Activated CD8-positive, alpha-beta T cell treated with anti-CD3 and anti-CD28 coated beads for 36 hours (primary cell): ENCODE measurements at regions not wholly inside any gene's neighbourhood (a gene's known extent, or its start where the extent isn't known, plus 50 kb on each side); places are given as distances from the start of the nearest gene placed in this dataset.
A peak's percentile ranks its signal among the peaks of the same experiment; 100 is the strongest.

Experiments used
- ATAC-seq: fragments of 200-7000 bp; cut with Tn5 transposase; one replicate; pipeline ENCODE4 v1.10.0; 2021; ENCODE audit warnings: mild to moderate bottlenecking, moderate library complexity
- CTCF ChIA-PET: fragments of 350-600 bp; sonication (Branson Sonifier 250); formaldehyde crosslinking; loops from one replicate; lab custom pipeline; 2021; ENCODE audit warnings: antibody characterized with exemption; lab: Charles Lee
- POLR2A ChIA-PET: fragments of 350-600 bp; sonication (Branson Sonifier 250); formaldehyde crosslinking; loops from one replicate; lab custom pipeline; 2021; ENCODE audit warnings: antibody characterized with exemption; lab: Charles Lee
- DNase-seq: peaks from one replicate; pipeline ENCODE4 v3.0.0-alpha.2; 2020
- H3K27ac Mint-ChIP-seq: one replicate; pipeline ENCODE4 v1.8.0; 2021; ENCODE audit warnings: mild to moderate bottlenecking, mixed read lengths
- H3K27me3 Mint-ChIP-seq: one replicate; pipeline ENCODE4 v1.8.0; 2021; ENCODE audit warnings: mixed read lengths
- H3K36me3 Mint-ChIP-seq: one replicate; pipeline ENCODE4 v1.8.0; 2021; ENCODE audit warnings: low read depth, mixed read lengths
- H3K4me1 Mint-ChIP-seq: one replicate; pipeline ENCODE4 v1.8.0; 2021; ENCODE audit warnings: low read depth, mixed read lengths
- H3K4me3 Mint-ChIP-seq: one replicate; pipeline ENCODE4 v1.8.0; 2021; ENCODE audit warnings: mild to moderate bottlenecking, moderate library complexity, mixed read lengths
- H3K9me3 Mint-ChIP-seq: one replicate; pipeline ENCODE4 v1.8.0; 2021; ENCODE audit warnings: mixed read lengths
- CTCF ChIP-seq: fragments of 200-600 bp; IDR thresholded peaks from one replicate; pipeline ENCODE4 v1.8.0; 2022; ENCODE audit warnings: antibody characterized with exemption, mild to moderate bottlenecking
- intact Hi-C: fragments of 100-400 bp; cut with micrococcal nuclease; formaldehyde crosslinking; loops from one replicate; pipeline ENCODE4 v1.10.0; 2022

DNA sequence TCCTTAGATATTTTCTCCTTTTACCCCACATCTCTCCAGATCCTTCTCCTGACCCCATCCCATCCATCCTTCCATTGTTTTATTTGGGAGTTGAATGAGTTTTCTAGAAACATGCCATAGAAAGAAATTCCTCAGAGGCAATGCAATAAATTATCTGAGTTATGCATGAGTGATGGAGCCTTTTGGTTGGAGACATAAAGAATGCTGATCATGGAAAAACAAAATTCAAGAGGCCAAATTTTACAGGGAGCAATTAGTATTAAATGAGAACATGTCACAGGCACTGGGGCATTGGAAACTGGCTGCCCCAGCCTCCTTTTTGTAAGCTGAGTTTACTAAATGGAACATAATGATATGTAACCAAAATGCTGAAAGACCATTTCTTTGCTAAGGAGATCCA, 74.2 kb upstream of the LCLAT1 start:
- ChIA-PET CTCF (interaction anchor here (1.3 to 2.1 kb wide), 2 partner anchors 165 to 208 kb away, joined by 3 to 13 read pairs; no protein-coding TSS in a partner anchor), POLR2A (interaction anchor here (1.5 to 1.6 kb wide), 2 partner anchors 153 to 156 kb away, joined by 3 to 4 read pairs; no protein-coding TSS in a partner anchor)
- H3K9me3 Mint-ChIP-seq = peaks cover 3% of the 10 kb centered on the region
- no peak overlapping the region for H3K4me3 Mint-ChIP-seq
- TF ChIP-seq CTCF = no peak
- no peak for ATAC-seq
- H3K27me3 Mint-ChIP-seq = no peaks in the 10 kb centered on the region
- no peak for DNase-seq
- H3K4me1 Mint-ChIP-seq = peaks cover 24% of the 10 kb centered on the region
- H3K36me3 Mint-ChIP-seq = no peaks in the 10 kb centered on the region
- H3K27ac Mint-ChIP-seq = no peak overlapping the region
- intact Hi-C loops = no loop called here

DNA sequence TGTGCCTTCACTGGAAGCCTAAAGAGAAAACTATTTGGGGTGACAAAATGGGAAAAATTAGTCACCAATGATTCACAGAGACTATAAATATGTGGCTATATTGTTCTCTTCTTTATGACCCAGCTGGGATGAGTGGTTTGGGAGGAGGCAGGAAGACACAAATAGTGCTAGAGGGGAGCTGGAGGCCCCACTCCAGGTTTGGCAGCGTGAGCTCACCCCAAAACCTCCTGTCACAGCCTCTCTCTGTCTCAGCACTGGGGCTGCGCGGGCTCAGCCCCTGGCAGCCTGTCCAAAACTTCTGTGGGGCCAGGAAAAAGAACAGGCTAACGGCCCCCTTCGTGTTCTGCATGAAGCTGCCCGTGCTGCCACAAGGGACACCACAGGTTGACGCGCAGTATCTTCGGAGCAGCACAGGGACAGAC, 73.2 kb upstream of the LCLAT1 start:
- Mint-ChIP-seq H3K27me3 (no peaks in the 10 kb centered on the region), H3K36me3 (no peaks in the 10 kb centered on the region), H3K4me1 (peaks cover 24% of the 10 kb centered on the region), H3K27ac (no peak overlapping the region), H3K4me3 (no peak overlapping the region), H3K9me3 (peaks cover 3% of the 10 kb centered on the region)
- ChIA-PET CTCF (interaction anchor here (1.3 to 2.1 kb wide), 2 partner anchors 166 to 209 kb away, joined by 3 to 13 read pairs; no protein-coding TSS in a partner anchor), POLR2A (no interaction called here)
- ATAC-seq (peak; percentile 51), DNase-seq (no peak)
- intact Hi-C loops = no loop called here
- no peak for TF ChIP-seq CTCF

- intact Hi-C loops = no loop called here
- ATAC-seq (no peak), DNase-seq (no peak)
- no peak overlapping the region for H3K4me3 Mint-ChIP-seq
- no peak overlapping the region for H3K27ac Mint-ChIP-seq
- peaks cover 3% of the 10 kb centered on the region for H3K9me3 Mint-ChIP-seq
- POLR2A ChIA-PET = no interaction called here
- CTCF ChIA-PET = interaction anchor here (1.4 to 2.1 kb wide), 2 partner anchors 9 to 209 kb away, joined by 4 to 13 read pairs; no protein-coding TSS in a partner anchor
- H3K36me3 Mint-ChIP-seq = no peaks in the 10 kb centered on the region
- peaks cover 24% of the 10 kb centered on the region for H3K4me1 Mint-ChIP-seq
- no peaks in the 10 kb centered on the region for H3K27me3 Mint-ChIP-seq
- TF ChIP-seq CTCF = no peak
Observed at GRCh38 chr2:30374380-30374779, 72.7 kb upstream of the LCLAT1 start.

DNA sequence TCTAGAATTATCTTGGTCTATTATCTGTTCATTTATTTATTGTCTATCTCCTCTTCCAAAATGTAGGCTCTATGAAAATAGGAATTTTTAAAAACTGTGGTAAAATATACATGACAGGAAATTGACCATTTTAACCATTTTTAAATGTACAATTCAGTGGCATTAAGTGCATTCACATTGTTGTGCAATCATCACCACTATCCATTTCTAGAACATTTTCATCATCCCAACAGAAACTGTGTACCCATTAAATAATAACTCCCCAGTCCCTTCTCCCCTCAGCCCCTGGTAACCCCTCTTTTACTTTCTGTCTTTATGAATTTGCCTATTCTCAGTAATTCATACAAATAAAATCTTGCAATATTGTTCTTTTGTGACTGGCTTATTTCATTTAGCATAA, 71.1 kb upstream of the LCLAT1 start:
- ChIA-PET CTCF (interaction anchor here (1.4 kb wide), 2 partner anchors 10 to 14 kb away, joined by 3 to 4 read pairs; no protein-coding TSS in a partner anchor), POLR2A (no interaction called here)
- Mint-ChIP-seq H3K4me3 (no peak overlapping the region), H3K4me1 (peaks cover 23% of the 10 kb centered on the region), H3K27ac (no peak overlapping the region), H3K9me3 (peaks cover 2% of the 10 kb centered on the region), H3K27me3 (no peaks in the 10 kb centered on the region), H3K36me3 (no peaks in the 10 kb centered on the region)
- ATAC-seq (no peak), DNase-seq (no peak)
- intact Hi-C loops = no loop called here
- no peak for TF ChIP-seq CTCF

- no peak for DNase-seq
- H3K27me3 Mint-ChIP-seq = no peaks in the 10 kb centered on the region
- CTCF ChIA-PET = interaction anchor here (0.7 to 1.4 kb wide), 2 partner anchors 15 to 214 kb away, joined by 3 to 4 read pairs; no protein-coding TSS in a partner anchor
Observed at GRCh38 chr2:30379481-30379880, 67.6 kb upstream of the LCLAT1 start.

More at GRCh38 chr2:30379481-30379880, 67.6 kb upstream of the LCLAT1 start:
- TF ChIP-seq CTCF = no peak
- ATAC-seq = no peak
- H3K4me1 Mint-ChIP-seq = no peaks in the 10 kb centered on the region
- no peak overlapping the region for H3K27ac Mint-ChIP-seq
- no peaks in the 10 kb centered on the region for H3K9me3 Mint-ChIP-seq
- no peaks in the 10 kb centered on the region for H3K36me3 Mint-ChIP-seq
- intact Hi-C loops = no loop called here
- H3K4me3 Mint-ChIP-seq = no peak overlapping the region
- POLR2A ChIA-PET = no interaction called here
